ENCODE measurements at regions not wholly inside any gene's neighbourhood (a gene's known extent, or its start where the extent isn't known, plus 50 kb on each side); places are given as distances from the start of the nearest gene placed in this dataset.

DNA sequence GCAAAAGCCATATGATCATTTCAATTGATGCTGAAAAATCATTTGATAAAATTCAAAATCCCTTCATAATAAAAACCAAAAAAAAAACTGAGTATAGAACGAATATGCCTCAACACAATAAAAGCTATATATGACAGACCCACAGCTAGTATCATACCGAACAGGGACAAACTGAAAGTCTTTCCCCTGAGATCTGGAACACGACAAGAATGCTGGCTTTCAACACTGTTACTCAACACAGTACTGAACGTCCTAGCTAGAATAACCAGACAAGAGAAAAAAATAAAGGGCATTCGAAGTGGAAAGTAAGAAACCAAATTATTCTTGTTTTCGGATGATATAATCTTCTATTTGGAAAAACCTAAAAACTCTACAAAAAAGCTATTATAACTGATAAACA, 559.9 kb downstream of the EPM2A start:
- H3K9ac ChIP-seq (ENCODE audit: insufficient read depth, low read depth, low read length) = no peak overlapping the region
- no peaks in the 10 kb centered on the region for H3K9me3 ChIP-seq (ENCODE audit: low read length)
- BruUV-seq (replicated peaks) = no TSS peak
- ChIA-PET CTCF (ENCODE audit: low intra/inter-chr PET ratio, low total read pairs) (no interaction called here), POLR2A (no interaction called here)
- WGBS (ENCODE audit: low lambda C conversion rate) = under 1% methylated on average over 6 of the region's 6 CpGs
- no peak for DNase-seq (ENCODE audit: low spot score)
- no peak overlapping the region for H3K4me3 ChIP-seq (replicated peaks in 1 of 3; ENCODE audit: insufficient read depth in 1 of 3, low read depth in 2 of 3, low read length in 3 of 3)
- intact Hi-C loops (cut with micrococcal nuclease; ENCODE audit: unreplicated experiment) = no loop called here
- TF ChIP-seq SIX1 (CRISPR knock-in tag; IDR thresholded peaks at IDR 0.05; ENCODE audit: borderline replicate concordance) (no peak), KDM2A (CRISPR knock-in tag; IDR thresholded peaks at IDR 0.05; ENCODE audit: borderline replicate concordance, low read depth) (no peak), ZSCAN30 (CRISPR knock-in tag; IDR thresholded peaks at IDR 0.05) (no peak), ZNF724P (CRISPR knock-in tag; IDR thresholded peaks at IDR 0.05; ENCODE audit: borderline replicate concordance) (no peak), NPAS2 (CRISPR knock-in tag; IDR thresholded peaks at IDR 0.05; ENCODE audit: borderline replicate concordance) (no peak), ZNF557 (CRISPR knock-in tag; IDR thresholded peaks at IDR 0.05) (no peak), MBNL3 (CRISPR knock-in tag; conservative IDR thresholded peaks at IDR 0.05) (no peak), SMAD1 (CRISPR knock-in tag; IDR thresholded peaks at IDR 0.05; ENCODE audit: borderline replicate concordance, low read depth) (no peak), NR1H2 (CRISPR knock-in tag; IDR thresholded peaks at IDR 0.05; ENCODE audit: borderline replicate concordance, low read depth) (no peak), GZF1 (CRISPR knock-in tag; IDR thresholded peaks at IDR 0.05) (no peak), ZNF253 (CRISPR knock-in tag; IDR thresholded peaks at IDR 0.05; ENCODE audit: borderline replicate concordance) (no peak), ZSCAN21 (CRISPR knock-in tag; IDR thresholded peaks at IDR 0.05; ENCODE audit: borderline replicate concordance) (no peak), RFXAP (CRISPR knock-in tag; IDR thresholded peaks at IDR 0.05; ENCODE audit: borderline replicate concordance) (no peak)
- TF ChIP-seq, protein P1, sequence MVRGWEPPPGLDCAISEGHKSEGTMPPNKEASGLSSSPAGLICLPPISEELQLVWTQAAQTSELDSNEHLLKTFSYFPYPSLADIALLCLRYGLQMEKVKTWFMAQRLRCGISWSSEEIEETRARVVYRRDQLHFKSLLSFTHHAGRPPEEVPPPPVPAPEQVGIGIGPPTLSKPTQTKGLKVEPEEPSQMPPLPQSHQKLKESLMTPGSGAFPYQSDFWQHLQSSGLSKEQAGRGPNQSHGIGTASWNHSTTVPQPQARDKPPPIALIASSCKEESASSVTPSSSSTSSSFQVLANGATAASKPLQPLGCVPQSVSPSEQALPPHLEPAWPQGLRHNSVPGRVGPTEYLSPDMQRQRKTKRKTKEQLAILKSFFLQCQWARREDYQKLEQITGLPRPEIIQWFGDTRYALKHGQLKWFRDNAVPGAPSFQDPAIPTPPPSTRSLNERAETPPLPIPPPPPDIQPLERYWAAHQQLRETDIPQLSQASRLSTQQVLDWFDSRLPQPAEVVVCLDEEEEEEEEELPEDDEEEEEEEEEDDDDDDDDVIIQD (CRISPR knock-in tag; IDR thresholded peaks at IDR 0.05; ENCODE audit: low read depth) = no peak
- H3K4me1 ChIP-seq (ENCODE audit: insufficient read depth, low read length) = no peaks in the 10 kb centered on the region
- no peak for ATAC-seq
- no peaks in the 10 kb centered on the region for H3K36me3 ChIP-seq (replicated peaks in 1 of 2; ENCODE audit: control insufficient read depth in 1 of 2, insufficient read depth in 2 of 2, low read length in 2 of 2)
- H2AFZ ChIP-seq (ENCODE audit: low read length) = no peak overlapping the region
- no peak for FAIRE-seq
- in situ Hi-C loops (cut with HindIII; ENCODE audit: extremely low pct_ligation_motif_present, low pct_unique_long_range_greater_than_20kb) = no loop called here
- no peaks in the 10 kb centered on the region for H4K20me1 ChIP-seq (ENCODE audit: insufficient read depth, low read length)
- no peak overlapping the region for H3K4me2 ChIP-seq (ENCODE audit: low read depth, low read length)
- H3K27me3 ChIP-seq (ENCODE audit: control insufficient read depth in 1 of 2, insufficient read depth in 2 of 2, low read length in 2 of 2) = no peaks in the 10 kb centered on the region; a peak in 1 of 5 replicates
- H3K79me2 ChIP-seq (ENCODE audit: insufficient read depth, low read length) = no peaks in the 10 kb centered on the region
- H3K27ac ChIP-seq (ENCODE audit: extremely low read length, insufficient read depth, low read length) = no peak overlapping the region

Measured in HepG2 (cell line).